SH-SY5Y (cell line): ENCODE measurements at regions not wholly inside any gene's neighbourhood (a gene's known extent, or its start where the extent isn't known, plus 50 kb on each side); places are given as distances from the start of the nearest gene placed in this dataset.

Source experiments
- GATA2 ChIP-seq: IDR thresholded peaks from 2 replicates; pipeline ENCODE4 v1.6.1; 2011; ENCODE audit warnings: mild to moderate bottlenecking, low read depth, low read length
- GATA3 ChIP-seq: IDR thresholded peaks from 2 replicates; pipeline ENCODE4 v1.6.1; 2011; ENCODE audit warnings: low read depth, mild to moderate bottlenecking, low read length, moderate library complexity

DNA sequence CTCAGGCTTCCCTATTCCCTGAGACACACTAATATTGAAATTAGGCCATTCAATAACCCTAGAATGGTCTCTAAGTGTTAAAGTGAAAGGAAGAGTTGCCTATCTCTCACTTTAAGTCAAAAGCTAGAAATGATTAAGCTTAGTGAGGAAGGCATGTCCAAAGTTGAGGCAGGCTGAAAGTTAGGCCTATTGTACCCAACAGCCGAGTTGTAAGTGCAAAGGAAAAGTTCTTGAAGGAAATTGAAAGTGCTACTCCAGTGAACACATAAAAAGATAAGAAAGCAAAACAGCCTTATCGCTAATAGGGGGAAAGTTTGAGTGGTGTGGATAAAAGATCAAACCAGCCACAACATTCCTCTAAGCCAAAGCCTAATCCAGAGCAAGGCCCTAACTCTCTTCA, 117.9 kb upstream of the SPATA12 start:
- TF ChIP-seq GATA3: no peak
- no peak for TF ChIP-seq GATA2
